AG04449 (cell line): ENCODE measurements at regions not wholly inside any gene's neighbourhood (a gene's known extent, or its start where the extent isn't known, plus 50 kb on each side); places are given as distances from the start of the nearest gene placed in this dataset.

Experiments used
- CTCF ChIA-PET: fragments of 350-600 bp; formaldehyde crosslinking; extraction: SDS; loops from one replicate; lab custom pipeline; 2021; ENCODE audit warnings: antibody characterized with exemption; lab: Yijun Ruan, JAX
- POLR2A ChIA-PET: fragments of 400-600, 350-600 bp; formaldehyde crosslinking; extraction: SDS; loops from one replicate; lab custom pipeline; 2020; ENCODE audit warnings: antibody characterized with exemption, inconsistent platforms; lab: Yijun Ruan, JAX
- DNase-seq: peaks from one replicate; pipeline ENCODE4 v3.0.0-alpha.2; 2010; ENCODE audit warnings: low read depth, low spot score
- H3K4me3 ChIP-seq: 2 replicates; pipeline ENCODE4 v1.5.1; 2011; ENCODE audit warnings: low read depth, mild to moderate bottlenecking, control low read depth, low read length
- TF ChIP-seq, protein P1 (sequence below): IDR thresholded peaks from one replicate; pipeline ENCODE4 v1.5.1; 2011; ENCODE audit warnings: mild to moderate bottlenecking, moderate library complexity, low read length, control low read depth, inconsistent platforms; ENCODE audit not compliant: insufficient read depth; ENCODE audit errors: missing control alignments

DNA sequence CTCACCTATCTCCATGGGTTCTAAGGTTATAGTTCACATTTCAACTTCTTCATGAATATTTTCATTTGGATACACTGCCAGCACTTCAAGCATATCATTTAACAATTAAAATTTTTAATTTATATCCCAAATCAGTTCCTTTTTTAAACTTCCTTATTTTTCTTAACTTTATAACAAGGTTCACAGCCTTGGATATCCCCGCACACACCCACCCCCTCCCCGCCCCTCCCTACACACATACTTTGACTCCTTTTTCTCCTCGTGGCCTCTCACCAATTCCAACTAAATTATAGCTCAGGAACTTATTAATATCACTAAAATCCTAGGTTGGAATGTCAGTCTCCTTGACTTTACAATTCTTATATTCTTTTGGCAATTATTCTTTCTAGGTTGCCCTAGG lies 163.6 kb upstream of the SETBP1 start:
- ChIA-PET CTCF (no interaction called here), POLR2A (no interaction called here)
- TF ChIP-seq, protein P1, sequence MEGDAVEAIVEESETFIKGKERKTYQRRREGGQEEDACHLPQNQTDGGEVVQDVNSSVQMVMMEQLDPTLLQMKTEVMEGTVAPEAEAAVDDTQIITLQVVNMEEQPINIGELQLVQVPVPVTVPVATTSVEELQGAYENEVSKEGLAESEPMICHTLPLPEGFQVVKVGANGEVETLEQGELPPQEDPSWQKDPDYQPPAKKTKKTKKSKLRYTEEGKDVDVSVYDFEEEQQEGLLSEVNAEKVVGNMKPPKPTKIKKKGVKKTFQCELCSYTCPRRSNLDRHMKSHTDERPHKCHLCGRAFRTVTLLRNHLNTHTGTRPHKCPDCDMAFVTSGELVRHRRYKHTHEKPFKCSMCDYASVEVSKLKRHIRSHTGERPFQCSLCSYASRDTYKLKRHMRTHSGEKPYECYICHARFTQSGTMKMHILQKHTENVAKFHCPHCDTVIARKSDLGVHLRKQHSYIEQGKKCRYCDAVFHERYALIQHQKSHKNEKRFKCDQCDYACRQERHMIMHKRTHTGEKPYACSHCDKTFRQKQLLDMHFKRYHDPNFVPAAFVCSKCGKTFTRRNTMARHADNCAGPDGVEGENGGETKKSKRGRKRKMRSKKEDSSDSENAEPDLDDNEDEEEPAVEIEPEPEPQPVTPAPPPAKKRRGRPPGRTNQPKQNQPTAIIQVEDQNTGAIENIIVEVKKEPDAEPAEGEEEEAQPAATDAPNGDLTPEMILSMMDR = no peak
- H3K4me3 ChIP-seq = no peak overlapping the region
- DNase-seq = no peak

GRCh38 chr18:44518091-44518615 lies 162.5 kb upstream of the SETBP1 start:
- no peak for DNase-seq
- CTCF ChIA-PET = no interaction called here
- TF ChIP-seq, protein P1 = no peak
- H3K4me3 ChIP-seq = no peak overlapping the region
- POLR2A ChIA-PET = no interaction called here

- CTCF ChIA-PET = no interaction called here
- TF ChIP-seq, protein P1 = no peak
- no peak overlapping the region for H3K4me3 ChIP-seq
- no peak for DNase-seq
- POLR2A ChIA-PET = no interaction called here
Observed at GRCh38 chr18:44518666-44519065, 162.0 kb upstream of the SETBP1 start.

GRCh38 chr18:44520981-44521667 lies 159.6 kb upstream of the SETBP1 start:
- ChIA-PET POLR2A (no interaction called here), CTCF (no interaction called here)
- TF ChIP-seq, protein P1 = no peak
- no peak overlapping the region for H3K4me3 ChIP-seq
- DNase-seq = no peak

DNA sequence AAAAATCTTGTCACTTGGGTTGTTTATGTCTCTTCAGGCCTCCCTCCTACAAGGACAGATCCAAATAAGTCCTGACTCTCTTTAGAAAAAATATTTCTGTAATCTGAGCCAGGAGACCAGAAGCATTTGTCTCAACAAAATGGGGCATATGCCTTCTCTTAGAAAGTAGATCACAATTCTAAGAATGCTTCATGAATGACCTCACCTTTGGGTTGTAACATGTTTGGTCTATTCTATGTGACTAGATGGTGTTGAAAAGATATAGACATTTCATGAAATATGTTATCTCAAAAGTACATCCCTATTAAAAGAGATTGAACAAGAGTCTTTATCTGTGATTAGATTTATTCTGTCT lies 159.0 kb upstream of the SETBP1 start:
- CTCF ChIA-PET = no interaction called here
- POLR2A ChIA-PET = no interaction called here
- no peak overlapping the region for H3K4me3 ChIP-seq
- no peak for DNase-seq
- TF ChIP-seq, protein P1 = no peak

DNA sequence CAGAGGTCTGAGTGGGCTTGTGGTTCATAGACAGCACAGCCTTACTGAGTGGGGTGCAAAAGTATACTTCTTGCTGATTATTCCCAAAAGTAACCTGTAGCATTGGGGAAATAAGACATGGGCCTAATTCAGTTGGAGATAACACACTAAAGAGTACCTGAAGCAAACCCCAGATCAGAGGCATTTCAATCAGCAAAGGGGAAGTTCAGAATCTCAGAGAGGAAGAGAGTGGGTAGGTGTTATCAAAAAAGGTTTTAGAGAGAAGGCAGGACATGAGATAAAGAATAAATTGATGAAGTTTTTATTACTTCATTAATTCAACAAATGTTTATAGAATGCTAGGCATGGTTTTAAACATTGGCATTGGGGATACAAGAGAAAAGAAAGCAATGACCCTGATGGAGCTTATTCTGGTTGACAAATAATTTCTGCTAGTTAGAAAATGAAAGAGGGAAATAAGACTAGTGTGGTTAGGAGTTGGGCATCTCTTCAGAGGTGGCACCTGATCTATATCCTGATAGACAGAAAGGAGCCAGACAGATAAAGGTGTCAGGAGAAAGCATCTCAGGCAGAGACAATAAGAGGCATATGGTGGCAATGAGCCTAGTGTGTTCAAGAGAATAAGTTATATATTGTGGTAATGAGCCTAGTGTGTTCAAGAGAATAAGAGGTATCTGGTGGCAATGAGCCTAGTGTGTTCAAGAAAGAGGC lies 153.8 kb upstream of the SETBP1 start:
- DNase-seq = no peak
- no peak overlapping the region for H3K4me3 ChIP-seq
- POLR2A ChIA-PET = no interaction called here
- TF ChIP-seq, protein P1 = no peak
- CTCF ChIA-PET = no interaction called here
